ENCODE measurements at regions not wholly inside any gene's neighbourhood (a gene's known extent, or its start where the extent isn't known, plus 50 kb on each side); places are given as distances from the start of the nearest gene placed in this dataset.

DNA sequence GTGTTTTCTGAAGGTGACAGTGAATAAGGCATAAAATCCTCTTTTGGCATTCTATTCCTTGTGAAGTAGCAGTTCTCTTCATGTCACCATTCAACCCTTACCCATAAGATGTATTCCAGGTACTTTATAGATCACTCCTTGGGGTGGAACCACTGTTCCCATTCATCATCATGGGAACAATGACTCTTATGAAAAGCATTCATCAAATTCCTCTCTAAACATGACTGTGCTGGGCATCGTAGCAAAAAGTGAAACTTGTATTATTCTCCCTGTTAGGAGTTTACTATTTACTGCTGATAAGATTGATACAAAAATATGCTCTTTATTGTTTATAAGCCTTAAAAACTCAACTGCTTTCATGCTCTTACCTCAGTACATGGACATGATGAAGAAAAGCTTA lies 793.4 kb downstream of the LIG4 start:
- TF ChIP-seq, protein P1, sequence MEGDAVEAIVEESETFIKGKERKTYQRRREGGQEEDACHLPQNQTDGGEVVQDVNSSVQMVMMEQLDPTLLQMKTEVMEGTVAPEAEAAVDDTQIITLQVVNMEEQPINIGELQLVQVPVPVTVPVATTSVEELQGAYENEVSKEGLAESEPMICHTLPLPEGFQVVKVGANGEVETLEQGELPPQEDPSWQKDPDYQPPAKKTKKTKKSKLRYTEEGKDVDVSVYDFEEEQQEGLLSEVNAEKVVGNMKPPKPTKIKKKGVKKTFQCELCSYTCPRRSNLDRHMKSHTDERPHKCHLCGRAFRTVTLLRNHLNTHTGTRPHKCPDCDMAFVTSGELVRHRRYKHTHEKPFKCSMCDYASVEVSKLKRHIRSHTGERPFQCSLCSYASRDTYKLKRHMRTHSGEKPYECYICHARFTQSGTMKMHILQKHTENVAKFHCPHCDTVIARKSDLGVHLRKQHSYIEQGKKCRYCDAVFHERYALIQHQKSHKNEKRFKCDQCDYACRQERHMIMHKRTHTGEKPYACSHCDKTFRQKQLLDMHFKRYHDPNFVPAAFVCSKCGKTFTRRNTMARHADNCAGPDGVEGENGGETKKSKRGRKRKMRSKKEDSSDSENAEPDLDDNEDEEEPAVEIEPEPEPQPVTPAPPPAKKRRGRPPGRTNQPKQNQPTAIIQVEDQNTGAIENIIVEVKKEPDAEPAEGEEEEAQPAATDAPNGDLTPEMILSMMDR (conservative IDR thresholded peaks at IDR 0.05; ENCODE audit: low read length) = no peak
- TF ChIP-seq EZH2phosphoT487 (IDR thresholded peaks at IDR 0.05; ENCODE audit: borderline replicate concordance) = no peak
